ENCODE measurements at regions not wholly inside any gene's neighbourhood (a gene's known extent, or its start where the extent isn't known, plus 50 kb on each side); places are given as distances from the start of the nearest gene placed in this dataset.

DNA sequence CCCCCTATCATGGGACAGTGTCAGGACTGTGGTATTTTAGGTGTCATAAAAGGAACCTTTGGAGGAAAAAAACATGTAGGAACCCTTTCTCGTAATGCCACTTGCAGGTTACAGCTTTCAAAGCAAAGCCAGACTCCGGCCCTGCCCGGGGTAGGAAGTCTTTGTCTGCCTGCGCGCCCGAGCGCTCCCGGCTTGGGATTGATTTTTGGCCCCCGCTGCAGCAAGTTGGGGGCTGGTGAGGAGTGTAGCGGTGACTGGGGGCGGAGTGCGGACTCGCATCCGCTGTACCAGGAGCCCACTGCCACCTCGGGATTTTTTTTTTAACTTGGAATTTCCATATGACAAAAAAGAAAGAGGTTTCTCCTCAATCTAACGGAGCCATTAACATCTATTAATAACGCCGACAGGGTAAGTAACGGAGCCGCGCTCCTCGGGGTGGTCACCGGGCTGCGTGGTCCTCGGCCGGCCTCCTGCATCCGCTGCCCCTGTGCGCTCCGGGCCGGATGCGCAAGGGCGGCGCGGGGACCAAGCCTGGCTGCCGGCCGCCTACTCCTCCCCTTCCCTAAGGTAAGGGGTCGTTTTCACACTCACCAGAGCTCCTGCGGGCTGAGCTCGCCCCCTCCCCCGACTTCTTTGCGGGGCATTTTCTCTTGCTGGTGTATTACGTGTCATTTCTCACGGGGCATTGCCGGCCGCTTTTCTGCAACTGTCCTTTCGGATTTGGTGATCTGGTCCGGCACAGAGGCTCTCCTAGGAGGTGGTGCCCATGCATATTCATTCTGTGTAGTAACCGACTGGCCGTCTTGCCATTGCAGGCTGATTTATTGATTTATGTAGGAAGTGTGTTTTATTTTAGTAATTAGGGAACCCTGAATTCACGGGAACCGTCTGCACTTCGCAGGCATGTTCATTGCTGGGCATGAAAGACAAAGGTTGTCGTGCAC, 219.8 kb upstream of the TOPAZ1 start:
- Histone ChIP-seq H3K4me2 (ENCODE audit: low read length) (peak overlapping the region; percentile 57), H3K27ac (ENCODE audit: low read length) (peak overlapping the region; percentile 10), H3K4me3 (ENCODE audit: low read length) (peak overlapping the region; percentile 68), H3K27me3 (ENCODE audit: insufficient read depth, low read depth, low read length) (peaks cover 26% of the 10 kb centered on the region), H3K9ac (ENCODE audit: low read length) (peak overlapping the region; percentile 58), H2AFZ (ENCODE audit: low read depth, low read length) (peak overlapping the region; percentile 31), H3K9me3 (ENCODE audit: low read length) (no peaks in the 10 kb centered on the region), H3K9me2 (ENCODE audit: insufficient read depth, low read length) (no peaks in the 10 kb centered on the region), H3F3A (ENCODE audit: insufficient read depth, low read length, poor library complexity, severe bottlenecking) (no peaks in the 10 kb centered on the region), H3K36me3 (ENCODE audit: insufficient read depth, low read length) (no peaks in the 10 kb centered on the region), H3K79me2 (replicated peaks; ENCODE audit: insufficient read depth, low read length) (no peaks in the 10 kb centered on the region), H4K20me1 (ENCODE audit: insufficient read depth) (no peaks in the 10 kb centered on the region)
- peak; percentile 6 for TF ChIP-seq POLR2AphosphoS5 (IDR thresholded peaks at IDR 0.05)
- TF ChIP-seq, protein P1, sequence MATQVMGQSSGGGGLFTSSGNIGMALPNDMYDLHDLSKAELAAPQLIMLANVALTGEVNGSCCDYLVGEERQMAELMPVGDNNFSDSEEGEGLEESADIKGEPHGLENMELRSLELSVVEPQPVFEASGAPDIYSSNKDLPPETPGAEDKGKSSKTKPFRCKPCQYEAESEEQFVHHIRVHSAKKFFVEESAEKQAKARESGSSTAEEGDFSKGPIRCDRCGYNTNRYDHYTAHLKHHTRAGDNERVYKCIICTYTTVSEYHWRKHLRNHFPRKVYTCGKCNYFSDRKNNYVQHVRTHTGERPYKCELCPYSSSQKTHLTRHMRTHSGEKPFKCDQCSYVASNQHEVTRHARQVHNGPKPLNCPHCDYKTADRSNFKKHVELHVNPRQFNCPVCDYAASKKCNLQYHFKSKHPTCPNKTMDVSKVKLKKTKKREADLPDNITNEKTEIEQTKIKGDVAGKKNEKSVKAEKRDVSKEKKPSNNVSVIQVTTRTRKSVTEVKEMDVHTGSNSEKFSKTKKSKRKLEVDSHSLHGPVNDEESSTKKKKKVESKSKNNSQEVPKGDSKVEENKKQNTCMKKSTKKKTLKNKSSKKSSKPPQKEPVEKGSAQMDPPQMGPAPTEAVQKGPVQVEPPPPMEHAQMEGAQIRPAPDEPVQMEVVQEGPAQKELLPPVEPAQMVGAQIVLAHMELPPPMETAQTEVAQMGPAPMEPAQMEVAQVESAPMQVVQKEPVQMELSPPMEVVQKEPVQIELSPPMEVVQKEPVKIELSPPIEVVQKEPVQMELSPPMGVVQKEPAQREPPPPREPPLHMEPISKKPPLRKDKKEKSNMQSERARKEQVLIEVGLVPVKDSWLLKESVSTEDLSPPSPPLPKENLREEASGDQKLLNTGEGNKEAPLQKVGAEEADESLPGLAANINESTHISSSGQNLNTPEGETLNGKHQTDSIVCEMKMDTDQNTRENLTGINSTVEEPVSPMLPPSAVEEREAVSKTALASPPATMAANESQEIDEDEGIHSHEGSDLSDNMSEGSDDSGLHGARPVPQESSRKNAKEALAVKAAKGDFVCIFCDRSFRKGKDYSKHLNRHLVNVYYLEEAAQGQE (IDR thresholded peaks at IDR 0.05; ENCODE audit: borderline replicate concordance), result no peak
- no peak for TF ChIP-seq SMC3 (conservative IDR thresholded peaks at IDR 0.05; ENCODE audit: poor library complexity)

DNA sequence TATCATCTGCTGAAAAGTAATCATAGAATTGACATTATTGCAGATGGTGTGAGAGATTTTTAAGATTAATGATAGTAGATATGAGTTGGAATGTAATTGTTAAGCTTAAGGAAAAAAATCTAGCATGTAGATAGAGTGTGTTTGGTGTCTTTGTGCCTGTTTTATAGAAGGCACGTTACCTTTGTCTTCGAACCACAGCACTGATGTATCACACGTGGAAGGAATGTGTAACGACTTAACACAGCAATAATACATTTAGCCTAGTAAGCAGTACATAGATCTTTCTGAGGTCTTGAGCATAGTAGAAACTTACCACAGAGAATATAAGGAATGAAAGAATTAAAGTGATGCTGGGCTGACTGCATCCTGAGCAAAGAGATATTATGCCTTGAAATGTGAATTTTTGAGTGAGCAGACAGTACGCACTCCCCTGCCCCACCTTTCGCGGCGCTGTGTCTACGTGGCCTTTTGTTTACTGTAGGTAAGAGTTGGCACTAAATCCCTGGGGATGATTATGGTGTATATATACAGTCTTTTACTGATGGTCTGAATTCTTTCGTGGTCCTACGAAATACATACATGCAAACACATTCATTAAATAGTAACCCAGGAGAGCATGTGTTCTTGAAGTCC, 217.6 kb upstream of the TOPAZ1 start:
- H3K9me3 ChIP-seq (ENCODE audit: low read length), result no peaks in the 10 kb centered on the region
- H3K4me2 ChIP-seq (ENCODE audit: low read length), result no peak overlapping the region
- no peaks in the 10 kb centered on the region for H3F3A ChIP-seq (ENCODE audit: insufficient read depth, low read length, poor library complexity, severe bottlenecking)
- peak overlapping the region; percentile 9 for H3K4me3 ChIP-seq (ENCODE audit: low read length)
- H3K36me3 ChIP-seq (ENCODE audit: insufficient read depth, low read length), result no peaks in the 10 kb centered on the region
- H2AFZ ChIP-seq (ENCODE audit: low read depth, low read length), result no peak overlapping the region
- peaks cover 26% of the 10 kb centered on the region for H3K27me3 ChIP-seq (ENCODE audit: insufficient read depth, low read depth, low read length)
- H3K9me2 ChIP-seq (ENCODE audit: insufficient read depth, low read length), result no peaks in the 10 kb centered on the region
- no peak overlapping the region for H3K9ac ChIP-seq (ENCODE audit: low read length)
- no peaks in the 10 kb centered on the region for H3K79me2 ChIP-seq (replicated peaks; ENCODE audit: insufficient read depth, low read length)
- TF ChIP-seq TAF1 (IDR thresholded peaks at IDR 0.05; ENCODE audit: low read depth) (no peak), SMC3 (conservative IDR thresholded peaks at IDR 0.05; ENCODE audit: poor library complexity) (no peak), MXI1 (conservative IDR thresholded peaks at IDR 0.05; ENCODE audit: poor library complexity, severe bottlenecking) (no peak), RAD21 (conservative IDR thresholded peaks at IDR 0.05) (no peak), POLR2AphosphoS5 (IDR thresholded peaks at IDR 0.05) (no peak), EP300 (conservative IDR thresholded peaks at IDR 0.05; ENCODE audit: poor library complexity, severe bottlenecking) (no peak), EZH2 (IDR thresholded peaks at IDR 0.05; ENCODE audit: borderline replicate concordance, insufficient read depth, low read length, poor library complexity, severe bottlenecking) (no peak)
- TF ChIP-seq, protein P1 (IDR thresholded peaks at IDR 0.05; ENCODE audit: borderline replicate concordance), result no peak
- TF ChIP-seq, protein P2, sequence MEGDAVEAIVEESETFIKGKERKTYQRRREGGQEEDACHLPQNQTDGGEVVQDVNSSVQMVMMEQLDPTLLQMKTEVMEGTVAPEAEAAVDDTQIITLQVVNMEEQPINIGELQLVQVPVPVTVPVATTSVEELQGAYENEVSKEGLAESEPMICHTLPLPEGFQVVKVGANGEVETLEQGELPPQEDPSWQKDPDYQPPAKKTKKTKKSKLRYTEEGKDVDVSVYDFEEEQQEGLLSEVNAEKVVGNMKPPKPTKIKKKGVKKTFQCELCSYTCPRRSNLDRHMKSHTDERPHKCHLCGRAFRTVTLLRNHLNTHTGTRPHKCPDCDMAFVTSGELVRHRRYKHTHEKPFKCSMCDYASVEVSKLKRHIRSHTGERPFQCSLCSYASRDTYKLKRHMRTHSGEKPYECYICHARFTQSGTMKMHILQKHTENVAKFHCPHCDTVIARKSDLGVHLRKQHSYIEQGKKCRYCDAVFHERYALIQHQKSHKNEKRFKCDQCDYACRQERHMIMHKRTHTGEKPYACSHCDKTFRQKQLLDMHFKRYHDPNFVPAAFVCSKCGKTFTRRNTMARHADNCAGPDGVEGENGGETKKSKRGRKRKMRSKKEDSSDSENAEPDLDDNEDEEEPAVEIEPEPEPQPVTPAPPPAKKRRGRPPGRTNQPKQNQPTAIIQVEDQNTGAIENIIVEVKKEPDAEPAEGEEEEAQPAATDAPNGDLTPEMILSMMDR (IDR thresholded peaks at IDR 0.05; ENCODE audit: poor library complexity, severe bottlenecking), result no peak
- H3K27ac ChIP-seq (ENCODE audit: low read length), result no peak overlapping the region
- no peaks in the 10 kb centered on the region for H4K20me1 ChIP-seq (ENCODE audit: insufficient read depth)

Data from neural cell (in vitro differentiated cells).